Aorta (tissue), 5 donors: ENCODE measurements at regions not wholly inside any gene's neighbourhood (a gene's known extent, or its start where the extent isn't known, plus 50 kb on each side); places are given as distances from the start of the nearest gene placed in this dataset.

ENCODE experiments used
- ATAC-seq: fragments of 200-7000 bp; cut with Tn5 transposase; one replicate; pipeline ENCODE4 v1.9.1; 2022; ENCODE audit warnings: moderate library complexity; ENCODE audit not compliant: low FRiP score
- DNase-seq, 2 donors: peaks; one replicate each; pipeline ENCODE4 v3.0.0-alpha.2; 2020
- H3K27ac ChIP-seq, 2 donors: one replicate each; pipeline ENCODE4 v1.5.1; 2013; ENCODE audit warnings: low read length in 2 of 2, mild to moderate bottlenecking in 2 of 2, moderate library complexity in 2 of 2, control low read depth in 1 of 2, inconsistent platforms in 1 of 2, low read depth in 1 of 2
- H3K27me3 ChIP-seq, 2 donors: one replicate each; pipeline ENCODE4 v1.6.1; 2013; ENCODE audit warnings: control low read depth in 1 of 2, low read length in 1 of 2, mild to moderate bottlenecking in 1 of 2, moderate library complexity in 1 of 2; ENCODE audit not compliant: insufficient read depth in 2 of 2, control insufficient read depth in 1 of 2
- H3K36me3 ChIP-seq, 2 donors: one replicate each; pipeline ENCODE4 v1.6.1; 2013; ENCODE audit warnings: control low read depth in 1 of 2, low read length in 1 of 2, mild to moderate bottlenecking in 1 of 2; ENCODE audit not compliant: insufficient read depth in 2 of 2, control insufficient read depth in 1 of 2
- H3K4me1 ChIP-seq, 2 donors: one replicate each; pipeline ENCODE4 v1.6.1; 2013; ENCODE audit warnings: low read length in 2 of 2, control low read depth in 1 of 2, mild to moderate bottlenecking in 1 of 2, moderate library complexity in 1 of 2; ENCODE audit not compliant: insufficient read depth in 2 of 2, control insufficient read depth in 1 of 2
- H3K4me3 ChIP-seq, 2 donors: one replicate each; pipeline ENCODE4 v1.5.1; 2013; ENCODE audit warnings: low read length in 2 of 2, control low read depth in 1 of 2, mild to moderate bottlenecking in 1 of 2
- H3K9me3 ChIP-seq: one replicate; pipeline ENCODE4 v1.6.1; 2013; ENCODE audit warnings: mild to moderate bottlenecking, low read length; ENCODE audit not compliant: control insufficient read depth
- WGBS, 2 donors: extraction: QIAGEN DNeasy Blood & Tissue Kit; methylation state at CpG; one replicate each; pipeline ENCODE4 v1.1.7; 2013; 5-methylcytosine and 5-hydroxymethylcytosine counted together
- intact Hi-C, 2 donors: fragments of 100-400 bp; cut with DNase I; formaldehyde crosslinking; loops; one replicate each; pipeline versions ENCODE4 v1.14.2 to v1.15.0; 2022
- donor health status: healthy with polysubstance abuse.
- donor health status: Bipolar disorder and iron deficiency.
- donor health status: DM: no; HTN: no; CAD: no.
- donor health status: DM: no; HTN: no; CAD: no.
- donor health status: DM: yes; HTN: yes; CAD: no.

DNA sequence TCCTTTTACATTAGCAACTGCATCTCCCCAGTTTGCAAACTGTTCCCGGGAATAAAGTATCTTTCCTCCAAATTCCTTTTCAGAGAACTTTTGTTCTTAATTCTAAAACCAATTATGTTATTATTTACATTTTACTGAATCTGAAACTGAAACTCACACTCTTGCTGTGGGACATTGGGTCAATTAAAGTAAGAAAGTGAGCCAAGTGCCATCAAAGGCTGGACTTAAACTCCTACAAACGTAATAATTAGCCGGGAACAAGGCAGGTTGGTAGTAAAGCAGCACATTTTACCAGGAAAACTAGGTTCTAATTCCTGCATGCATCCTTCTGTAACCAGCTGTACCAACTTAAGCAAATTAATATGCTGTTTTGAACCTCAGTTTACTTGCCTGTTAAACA is 328.2 kb upstream of the ZNF462 start:
- intact Hi-C loops, result no loop called here
- H3K9me3 ChIP-seq, result no peaks in the 10 kb centered on the region
- 88 to 90% methylated on average over 3 of the region's 3 CpGs for WGBS, 2 donors
- H3K27me3 ChIP-seq, result no peaks in the 10 kb centered on the region
- no peak overlapping the region for H3K4me3 ChIP-seq
- H3K36me3 ChIP-seq, result peaks cover 0 to 1% of the 10 kb centered on the region in 2 donors
- no peak overlapping the region for H3K27ac ChIP-seq
- no peak for ATAC-seq
- H3K4me1 ChIP-seq, result no peaks in the 10 kb centered on the region
- no peak for DNase-seq

DNA sequence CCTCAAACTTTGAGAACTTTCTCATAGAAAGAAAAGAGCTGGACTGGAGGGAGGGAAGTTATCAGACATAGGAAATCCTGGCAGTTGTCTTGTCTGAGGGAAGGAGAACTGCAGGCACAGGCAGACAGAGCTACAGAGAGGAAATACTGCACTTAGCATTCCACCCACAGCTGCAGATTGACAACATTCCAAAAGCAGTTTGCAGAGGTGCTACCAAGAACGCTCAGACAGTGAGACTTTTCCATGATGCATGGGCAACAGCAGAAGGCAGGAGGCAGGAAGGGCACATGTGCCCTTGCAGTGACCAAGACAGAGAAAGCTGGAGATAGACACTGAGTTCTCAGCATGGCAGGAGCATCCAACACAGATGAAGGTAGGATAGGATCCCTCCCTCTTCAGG is 327.5 kb upstream of the ZNF462 start:
- intact Hi-C loops, result no loop called here
- 0 to 1% methylated on average over 1 of the region's 1 CpG for WGBS, 2 donors
- Histone ChIP-seq H3K36me3 (peaks cover 0 to 1% of the 10 kb centered on the region in 2 donors), H3K4me3 (no peak overlapping the region), H3K4me1 (no peaks in the 10 kb centered on the region), H3K27me3 (no peaks in the 10 kb centered on the region), H3K27ac (no peak overlapping the region), H3K9me3 (no peaks in the 10 kb centered on the region)
- DNase-seq (no peak), ATAC-seq (no peak)

DNA sequence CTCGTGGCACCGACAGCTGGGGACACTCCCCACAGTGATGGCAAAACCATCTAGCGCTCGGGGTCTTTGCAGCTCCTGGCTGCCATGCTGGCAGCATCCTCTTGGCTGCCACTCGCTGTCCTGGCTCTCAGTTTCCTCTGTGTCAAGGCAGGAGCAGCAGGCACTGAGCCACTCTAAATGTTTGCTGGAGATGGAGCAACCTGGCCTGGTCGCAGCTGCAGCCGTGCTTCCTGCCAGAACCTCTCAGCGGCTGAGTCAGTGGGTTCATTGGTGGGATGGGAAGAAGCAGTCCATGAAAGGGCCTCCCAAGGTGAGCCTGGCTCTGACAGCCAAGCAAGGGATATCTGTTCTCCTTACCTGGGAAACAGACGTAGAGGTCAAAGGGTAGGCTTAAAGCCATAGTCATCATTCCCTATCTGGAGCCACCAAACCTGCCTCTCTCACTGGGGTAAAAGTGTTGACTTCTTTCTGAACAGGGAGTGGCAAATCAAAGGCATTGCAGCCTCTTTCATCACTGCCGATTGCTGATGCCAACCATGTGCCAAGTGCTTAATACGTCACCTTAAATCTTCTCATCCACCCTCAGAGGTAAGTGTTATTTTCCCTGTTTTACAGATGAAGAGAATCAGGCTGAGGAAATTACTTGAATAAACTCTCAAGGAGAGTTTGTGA is 304.8 kb upstream of the ZNF462 start:
- H3K9me3 ChIP-seq, result no peaks in the 10 kb centered on the region
- intact Hi-C loops, result no loop called here
- no peaks in the 10 kb centered on the region for H3K27me3 ChIP-seq
- ATAC-seq (no peak), DNase-seq (no peak)
- H3K36me3 ChIP-seq, result no peaks in the 10 kb centered on the region
- no peak overlapping the region for H3K4me3 ChIP-seq
- no peaks in the 10 kb centered on the region for H3K4me1 ChIP-seq
- H3K27ac ChIP-seq, result no peak overlapping the region
- WGBS, 2 donors, result 64 to 68% methylated on average over 10 to 11 of the region's 11 CpGs

DNA sequence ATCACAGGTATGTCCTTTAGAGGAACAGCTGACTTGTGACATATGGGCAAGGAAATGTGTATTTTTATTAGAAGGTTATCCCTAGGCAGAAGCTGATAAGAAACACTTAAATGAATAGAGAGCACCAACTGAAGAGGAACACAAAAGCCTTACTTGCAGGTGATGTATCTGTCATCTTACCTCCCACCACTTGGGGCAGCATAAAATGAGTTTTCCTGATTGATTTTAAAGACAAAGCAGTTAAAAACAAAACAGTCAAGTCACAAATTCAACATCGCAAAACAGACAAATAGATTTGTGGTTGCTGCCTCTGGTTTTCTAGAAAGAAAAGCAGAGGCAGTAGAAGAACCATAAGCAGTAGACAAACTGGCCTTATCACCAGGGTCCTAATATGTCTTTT is 302.4 kb upstream of the ZNF462 start:
- WGBS, 2 donors, result 96 to 97% methylated on average over 1 of the region's 1 CpG
- intact Hi-C loops, result no loop called here
- Histone ChIP-seq H3K36me3 (no peaks in the 10 kb centered on the region), H3K4me1 (no peaks in the 10 kb centered on the region), H3K27me3 (no peaks in the 10 kb centered on the region), H3K27ac (no peak overlapping the region), H3K9me3 (no peaks in the 10 kb centered on the region), H3K4me3 (no peak overlapping the region)
- no peak for ATAC-seq
- no peak for DNase-seq

DNA sequence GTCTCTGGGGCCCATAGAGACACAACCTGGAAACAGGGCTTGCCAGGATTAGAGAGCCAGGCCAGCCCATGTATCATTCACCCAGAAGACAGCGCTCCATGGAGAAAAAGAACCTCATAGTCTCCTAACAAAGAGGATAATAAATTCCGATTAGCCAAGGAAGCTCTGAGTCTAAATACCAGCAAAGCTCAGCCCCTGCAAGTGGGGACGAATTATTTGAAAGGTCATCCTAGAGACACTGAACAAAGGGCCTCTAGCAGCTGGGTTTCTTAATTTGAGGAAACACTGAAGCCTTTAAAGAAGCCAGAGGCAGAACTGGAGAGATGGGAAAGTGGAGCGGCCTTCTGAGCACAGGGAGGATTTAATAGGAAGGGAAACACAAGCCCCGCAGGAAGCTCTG is 287.1 kb upstream of the ZNF462 start:
- Histone ChIP-seq H3K9me3 (peaks cover 4% of the 10 kb centered on the region), H3K27me3 (no peaks in the 10 kb centered on the region), H3K4me1 (no peaks in the 10 kb centered on the region), H3K27ac (no peak overlapping the region), H3K4me3 (no peak overlapping the region), H3K36me3 (no peaks in the 10 kb centered on the region)
- ATAC-seq, result no peak
- no peak for DNase-seq
- intact Hi-C loops, result no loop called here
- WGBS, 2 donors, result 62 to 66% methylated on average over 5 of the region's 5 CpGs

DNA sequence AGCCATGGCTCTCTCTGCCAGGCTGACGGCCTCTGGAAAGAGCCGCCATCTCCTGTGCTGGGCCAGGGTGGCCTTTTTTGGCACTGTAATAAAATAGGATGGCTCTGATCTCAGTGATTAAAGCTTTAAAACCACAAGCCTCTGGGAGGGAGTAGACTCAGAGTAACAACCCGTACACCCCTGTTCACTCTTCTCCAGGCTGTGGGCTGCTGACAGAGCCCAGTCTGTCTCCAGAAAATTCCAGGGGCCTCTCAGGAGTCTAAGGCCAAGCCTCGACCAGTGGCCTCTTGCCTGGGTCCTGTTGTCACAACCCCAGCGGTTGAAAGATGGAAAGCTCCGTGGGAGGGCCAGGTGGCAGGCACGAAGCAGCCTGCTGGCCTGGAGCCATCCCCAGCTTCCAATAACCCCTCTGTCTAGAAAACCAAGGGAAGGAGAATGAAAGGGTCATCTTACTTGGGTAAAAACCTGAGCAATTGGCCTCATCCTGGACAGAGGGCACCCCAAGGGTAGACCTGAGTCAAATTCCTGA is 286.7 kb upstream of the ZNF462 start:
- Histone ChIP-seq H3K27me3 (no peaks in the 10 kb centered on the region), H3K9me3 (peaks cover 3% of the 10 kb centered on the region), H3K36me3 (no peaks in the 10 kb centered on the region), H3K27ac (no peak overlapping the region), H3K4me3 (no peak overlapping the region), H3K4me1 (no peaks in the 10 kb centered on the region)
- WGBS, 2 donors, result 55 to 56% methylated on average over 7 of the region's 7 CpGs
- ATAC-seq, result no peak
- intact Hi-C loops, result no loop called here
- no peak for DNase-seq

DNA sequence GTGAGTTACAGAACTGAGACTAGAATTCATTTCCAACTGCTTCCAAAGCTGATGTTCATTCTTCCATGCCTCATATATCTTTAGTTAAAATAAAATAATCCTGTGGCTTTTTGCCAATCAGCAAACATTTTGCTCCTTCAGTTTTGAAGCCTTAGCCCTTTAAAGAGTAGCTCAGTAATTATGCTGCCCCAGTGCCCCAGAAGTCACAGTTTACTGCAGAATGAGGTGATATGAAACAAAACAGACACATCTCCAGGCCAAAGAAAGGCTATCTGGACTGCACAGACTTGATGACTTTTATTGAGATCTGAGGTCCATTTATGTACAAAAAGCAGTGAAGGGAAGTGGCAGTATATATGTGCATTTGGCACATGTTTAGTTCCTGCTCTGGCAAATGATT is 285.8 kb upstream of the ZNF462 start:
- no peak overlapping the region for H3K4me3 ChIP-seq
- intact Hi-C loops, result no loop called here
- ATAC-seq (no peak), DNase-seq (no peak)
- no peaks in the 10 kb centered on the region for H3K27me3 ChIP-seq
- no peak overlapping the region for H3K27ac ChIP-seq
- no peaks in the 10 kb centered on the region for H3K4me1 ChIP-seq
- H3K36me3 ChIP-seq, result no peaks in the 10 kb centered on the region
- peaks cover 2% of the 10 kb centered on the region for H3K9me3 ChIP-seq

DNA sequence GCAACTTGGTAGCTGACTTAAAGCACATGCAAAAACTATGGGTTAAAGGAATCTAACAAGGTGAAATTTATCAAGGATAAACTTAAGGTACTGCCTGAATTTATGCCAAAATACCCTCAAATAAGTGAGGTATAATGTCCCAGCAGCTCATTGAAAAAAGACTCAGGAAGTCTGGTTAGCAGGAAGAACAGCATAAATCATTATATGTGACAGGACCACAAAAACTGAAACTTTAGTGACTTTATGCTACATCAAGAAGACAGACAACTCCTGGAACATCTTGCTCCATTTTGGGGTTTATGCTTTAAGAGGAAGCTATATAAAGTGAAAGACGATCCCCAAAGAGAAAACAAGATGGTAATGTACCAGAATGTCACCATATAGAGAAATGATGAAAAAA is 282.4 kb upstream of the ZNF462 start:
- Histone ChIP-seq H3K9me3 (peaks cover 1% of the 10 kb centered on the region), H3K4me1 (no peaks in the 10 kb centered on the region), H3K36me3 (no peaks in the 10 kb centered on the region), H3K27ac (no peak overlapping the region), H3K27me3 (no peaks in the 10 kb centered on the region), H3K4me3 (no peak overlapping the region)
- intact Hi-C loops, result no loop called here
- no peak for ATAC-seq
- DNase-seq, result no peak
- 34 to 55% methylated on average over 1 of the region's 1 CpG for WGBS, 2 donors

DNA sequence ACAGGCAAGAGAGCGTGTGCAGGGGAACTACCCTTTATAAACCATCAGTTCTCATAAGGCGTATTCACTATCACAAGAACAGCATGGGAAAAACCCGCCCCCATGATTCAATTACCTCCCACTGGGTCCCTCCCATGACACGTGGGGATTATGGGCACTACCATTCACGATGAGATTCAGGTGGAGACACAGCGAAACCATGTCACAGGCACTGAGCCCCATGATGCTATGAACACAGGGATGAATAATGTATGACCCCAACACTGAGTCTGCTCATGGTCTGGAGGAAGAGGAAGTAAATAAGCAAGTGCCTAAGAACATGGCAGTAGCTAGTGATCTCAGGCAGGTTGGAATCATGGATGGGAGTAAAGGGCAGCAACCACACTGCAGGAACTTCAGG is 281.0 kb upstream of the ZNF462 start:
- WGBS, 2 donors, result 88 to 91% methylated on average over 6 of the region's 6 CpGs
- no peaks in the 10 kb centered on the region for H3K36me3 ChIP-seq
- ATAC-seq, result no peak

More for the DNA sequence above, 281.0 kb upstream of the ZNF462 start:
- Histone ChIP-seq H3K9me3 (peaks cover 1% of the 10 kb centered on the region), H3K4me3 (no peak overlapping the region), H3K4me1 (no peaks in the 10 kb centered on the region), H3K27me3 (no peaks in the 10 kb centered on the region), H3K27ac (no peak overlapping the region)
- intact Hi-C loops, result no loop called here
- no peak for DNase-seq
